Suprapubic skin (tissue), 4 donors: ENCODE measurements at regions not wholly inside any gene's neighbourhood (a gene's known extent, or its start where the extent isn't known, plus 50 kb on each side); places are given as distances from the start of the nearest gene placed in this dataset.

Source experiments
- EP300 ChIP-seq: sonication (generic); formaldehyde crosslinking; IDR thresholded peaks from one replicate; pipeline ENCODE4 v1.6.1; 2017; ENCODE audit warnings: antibody characterized with exemption
- POLR2A ChIP-seq, 2 donors: fragments of 450-650 bp; IDR thresholded peaks; one replicate each; pipeline ENCODE4 v1.6.1; 2017; ENCODE audit warnings: antibody characterized with exemption in 2 of 2, mild to moderate bottlenecking in 2 of 2, moderate library complexity in 2 of 2
- POLR2AphosphoS5 ChIP-seq, 3 donors: sonication (generic); formaldehyde crosslinking; IDR thresholded peaks; one replicate each; pipeline ENCODE4 v1.6.1; 2017; ENCODE audit warnings: antibody characterized with exemption in 3 of 3
- TF ChIP-seq, protein P1 (sequence below), 2 donors: fragments of 200-600 bp in 1 of 2; fragments of 450-650 bp in 1 of 2; sonication (generic) in 1 of 2; IDR thresholded peaks; one replicate each; pipeline ENCODE4 v1.5.1; 2016 to 2019; ENCODE audit warnings: antibody characterized with exemption in 2 of 2, mild to moderate bottlenecking in 1 of 2, moderate library complexity in 1 of 2

GRCh38 chr18:73119574-73119973 is 251.8 kb upstream of the NETO1 start:
- TF ChIP-seq POLR2AphosphoS5 (IDR thresholded peaks at IDR 0.05): no peak
- TF ChIP-seq, protein P1, sequence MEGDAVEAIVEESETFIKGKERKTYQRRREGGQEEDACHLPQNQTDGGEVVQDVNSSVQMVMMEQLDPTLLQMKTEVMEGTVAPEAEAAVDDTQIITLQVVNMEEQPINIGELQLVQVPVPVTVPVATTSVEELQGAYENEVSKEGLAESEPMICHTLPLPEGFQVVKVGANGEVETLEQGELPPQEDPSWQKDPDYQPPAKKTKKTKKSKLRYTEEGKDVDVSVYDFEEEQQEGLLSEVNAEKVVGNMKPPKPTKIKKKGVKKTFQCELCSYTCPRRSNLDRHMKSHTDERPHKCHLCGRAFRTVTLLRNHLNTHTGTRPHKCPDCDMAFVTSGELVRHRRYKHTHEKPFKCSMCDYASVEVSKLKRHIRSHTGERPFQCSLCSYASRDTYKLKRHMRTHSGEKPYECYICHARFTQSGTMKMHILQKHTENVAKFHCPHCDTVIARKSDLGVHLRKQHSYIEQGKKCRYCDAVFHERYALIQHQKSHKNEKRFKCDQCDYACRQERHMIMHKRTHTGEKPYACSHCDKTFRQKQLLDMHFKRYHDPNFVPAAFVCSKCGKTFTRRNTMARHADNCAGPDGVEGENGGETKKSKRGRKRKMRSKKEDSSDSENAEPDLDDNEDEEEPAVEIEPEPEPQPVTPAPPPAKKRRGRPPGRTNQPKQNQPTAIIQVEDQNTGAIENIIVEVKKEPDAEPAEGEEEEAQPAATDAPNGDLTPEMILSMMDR (IDR thresholded peaks at IDR 0.05): no peak
- no peak for TF ChIP-seq POLR2A (IDR thresholded peaks at IDR 0.05)
- TF ChIP-seq EP300: no peak
